Chondrocyte (in vitro differentiated cells): ENCODE measurements at regions not wholly inside any gene's neighbourhood (a gene's known extent, or its start where the extent isn't known, plus 50 kb on each side); places are given as distances from the start of the nearest gene placed in this dataset.

ENCODE experiments used
- DNase-seq: peaks from one replicate; pipeline ENCODE4 v3.0.0; 2021; ENCODE audit warnings: mixed read lengths, low spot score
- H3K27ac Mint-ChIP-seq: one replicate; pipeline ENCODE4 v1.8.0; 2021; ENCODE audit warnings: mild to moderate bottlenecking, moderate library complexity, mixed read lengths; ENCODE audit not compliant: unreplicated experiment
- H3K27me3 Mint-ChIP-seq: 2 replicates; pipeline ENCODE4 v1.8.0; 2021; ENCODE audit warnings: low read depth, mixed read lengths
- H3K36me3 Mint-ChIP-seq: 2 replicates; pipeline ENCODE4 v1.8.0; 2021; ENCODE audit warnings: low read depth, mixed read lengths
- H3K4me1 Mint-ChIP-seq: 2 replicates; pipeline ENCODE4 v1.8.0; 2021; ENCODE audit warnings: low read depth, mild to moderate bottlenecking, mixed read lengths
- H3K4me3 Mint-ChIP-seq: one replicate; pipeline ENCODE4 v1.8.0; 2021; ENCODE audit warnings: mild to moderate bottlenecking, moderate library complexity, mixed read lengths; ENCODE audit not compliant: unreplicated experiment
- H3K9me3 Mint-ChIP-seq: 2 replicates; pipeline ENCODE4 v1.8.0; 2021; ENCODE audit warnings: low read depth, mixed read lengths
- CTCF ChIP-seq: fragments of 200-600 bp; sonication (generic); IDR thresholded peaks from 2 replicates; pipeline ENCODE4 v1.5.0; 2021; ENCODE audit warnings: antibody characterized with exemption, mild to moderate bottlenecking, moderate library complexity

- H3K36me3 Mint-ChIP-seq: no peaks in the 10 kb centered on the region
- no peak for DNase-seq
- no peak for TF ChIP-seq CTCF
- H3K27ac Mint-ChIP-seq: peak overlapping the region; percentile 38
- no peaks in the 10 kb centered on the region for H3K27me3 Mint-ChIP-seq
- H3K4me3 Mint-ChIP-seq: no peak overlapping the region
- peaks cover 68% of the 10 kb centered on the region for H3K4me1 Mint-ChIP-seq
- no peaks in the 10 kb centered on the region for H3K9me3 Mint-ChIP-seq
Measured at GRCh38 chr4:30836231-30836630, 116.1 kb downstream of the PCDH7 start.

GRCh38 chr4:30837131-30837539, 117.0 kb downstream of the PCDH7 start:
- Mint-ChIP-seq H3K27me3 (no peaks in the 10 kb centered on the region), H3K36me3 (no peaks in the 10 kb centered on the region), H3K9me3 (no peaks in the 10 kb centered on the region), H3K4me1 (peaks cover 71% of the 10 kb centered on the region), H3K4me3 (no peak overlapping the region), H3K27ac (peak overlapping the region; percentile 58)
- no peak for DNase-seq
- no peak for TF ChIP-seq CTCF

GRCh38 chr4:30837861-30838260, 117.7 kb downstream of the PCDH7 start:
- H3K9me3 Mint-ChIP-seq: no peaks in the 10 kb centered on the region
- H3K27ac Mint-ChIP-seq: no peak overlapping the region
- no peak overlapping the region for H3K4me3 Mint-ChIP-seq
- peaks cover 67% of the 10 kb centered on the region for H3K4me1 Mint-ChIP-seq
- no peak for DNase-seq
- no peaks in the 10 kb centered on the region for H3K36me3 Mint-ChIP-seq
- TF ChIP-seq CTCF: no peak
- H3K27me3 Mint-ChIP-seq: no peaks in the 10 kb centered on the region

- Mint-ChIP-seq H3K9me3 (no peaks in the 10 kb centered on the region), H3K27me3 (no peaks in the 10 kb centered on the region), H3K27ac (peak overlapping the region; percentile 24), H3K4me1 (peaks cover 62% of the 10 kb centered on the region), H3K36me3 (no peaks in the 10 kb centered on the region), H3K4me3 (no peak overlapping the region)
- TF ChIP-seq CTCF: no peak
- no peak for DNase-seq
Measured at GRCh38 chr4:30838331-30838730, 118.2 kb downstream of the PCDH7 start.

GRCh38 chr4:30839583-30840520, 119.7 kb downstream of the PCDH7 start:
- Mint-ChIP-seq H3K36me3 (no peaks in the 10 kb centered on the region), H3K4me3 (peak overlapping the region; percentile 17), H3K27me3 (no peaks in the 10 kb centered on the region), H3K9me3 (no peaks in the 10 kb centered on the region), H3K4me1 (peaks cover 58% of the 10 kb centered on the region), H3K27ac (peak overlapping the region; percentile 80)
- no peak for DNase-seq
- TF ChIP-seq CTCF: no peak
